ENCODE measurements at regions not wholly inside any gene's neighbourhood (a gene's known extent, or its start where the extent isn't known, plus 50 kb on each side); places are given as distances from the start of the nearest gene placed in this dataset.

GRCh38 chrX:40953369-40953768 lies 131.9 kb upstream of the USP9X start:
- no peak overlapping the region for H3K27ac Mint-ChIP-seq
- H3K27me3 Mint-ChIP-seq (ENCODE audit: low read depth): no peaks in the 10 kb centered on the region
- H3K4me1 Mint-ChIP-seq: no peaks in the 10 kb centered on the region
- H3K36me3 Mint-ChIP-seq: peaks cover 2% of the 10 kb centered on the region
- TF ChIP-seq CTCF (IDR thresholded peaks at IDR 0.05; ENCODE audit: unreplicated experiment): no peak
- peaks cover 31% of the 10 kb centered on the region for H3K9me3 Mint-ChIP-seq
- DNase-seq (ENCODE audit: low spot score in 2 of 2, unreplicated experiment in 2 of 2): no peak
- no peak overlapping the region for H3K4me3 Mint-ChIP-seq

DNA sequence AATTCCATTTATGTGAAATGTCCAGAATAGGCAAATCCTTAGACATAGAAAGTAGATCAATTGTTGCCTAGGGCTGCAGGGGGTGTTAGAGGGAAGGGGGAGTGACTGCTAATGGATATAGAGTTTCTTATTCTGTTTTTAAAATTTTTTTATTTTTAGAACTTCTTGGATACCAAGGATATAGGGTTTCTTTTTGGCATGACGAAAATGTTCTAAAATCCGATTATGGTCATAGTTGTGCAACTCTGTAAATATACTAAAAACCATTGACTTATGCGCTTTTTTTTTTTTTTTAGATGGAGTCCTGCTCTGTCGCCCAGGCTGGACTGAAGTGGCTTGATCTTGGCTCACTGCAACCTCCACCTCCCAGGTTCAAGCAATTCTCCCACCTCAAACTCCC lies 125.2 kb upstream of the USP9X start:
- H3K27me3 Mint-ChIP-seq (ENCODE audit: low read depth): no peaks in the 10 kb centered on the region
- DNase-seq (ENCODE audit: low spot score in 2 of 2, unreplicated experiment in 2 of 2): no peak
- H3K27ac Mint-ChIP-seq: no peak overlapping the region
- peaks cover 3% of the 10 kb centered on the region for H3K4me1 Mint-ChIP-seq
- H3K36me3 Mint-ChIP-seq: no peaks in the 10 kb centered on the region
- no peak for TF ChIP-seq CTCF (IDR thresholded peaks at IDR 0.05; ENCODE audit: unreplicated experiment)
- no peak overlapping the region for H3K4me3 Mint-ChIP-seq
- peaks cover 40% of the 10 kb centered on the region for H3K9me3 Mint-ChIP-seq

- TF ChIP-seq CTCF (IDR thresholded peaks at IDR 0.05; ENCODE audit: unreplicated experiment): no peak
- H3K27ac Mint-ChIP-seq: no peak overlapping the region
- H3K36me3 Mint-ChIP-seq: no peaks in the 10 kb centered on the region
- H3K4me1 Mint-ChIP-seq: peaks cover 3% of the 10 kb centered on the region
- H3K4me3 Mint-ChIP-seq: no peak overlapping the region
- H3K27me3 Mint-ChIP-seq (ENCODE audit: low read depth): no peaks in the 10 kb centered on the region
- DNase-seq (ENCODE audit: low spot score in 2 of 2, unreplicated experiment in 2 of 2): no peak
- H3K9me3 Mint-ChIP-seq: peaks cover 42% of the 10 kb centered on the region
These were observed 122.3 kb upstream of the USP9X start for GRCh38 chrX:40962793-40963407.

- peaks cover 50% of the 10 kb centered on the region for H3K9me3 Mint-ChIP-seq
- peaks cover 3% of the 10 kb centered on the region for H3K4me1 Mint-ChIP-seq
- no peaks in the 10 kb centered on the region for H3K27me3 Mint-ChIP-seq (ENCODE audit: low read depth)
- no peak for DNase-seq (ENCODE audit: low spot score in 2 of 2, unreplicated experiment in 2 of 2)
- H3K4me3 Mint-ChIP-seq: no peak overlapping the region
- TF ChIP-seq CTCF (IDR thresholded peaks at IDR 0.05; ENCODE audit: unreplicated experiment): no peak
- H3K36me3 Mint-ChIP-seq: peaks cover 2% of the 10 kb centered on the region
- H3K27ac Mint-ChIP-seq: no peak overlapping the region
These were observed 121.2 kb upstream of the USP9X start for GRCh38 chrX:40964008-40964407.

DNA sequence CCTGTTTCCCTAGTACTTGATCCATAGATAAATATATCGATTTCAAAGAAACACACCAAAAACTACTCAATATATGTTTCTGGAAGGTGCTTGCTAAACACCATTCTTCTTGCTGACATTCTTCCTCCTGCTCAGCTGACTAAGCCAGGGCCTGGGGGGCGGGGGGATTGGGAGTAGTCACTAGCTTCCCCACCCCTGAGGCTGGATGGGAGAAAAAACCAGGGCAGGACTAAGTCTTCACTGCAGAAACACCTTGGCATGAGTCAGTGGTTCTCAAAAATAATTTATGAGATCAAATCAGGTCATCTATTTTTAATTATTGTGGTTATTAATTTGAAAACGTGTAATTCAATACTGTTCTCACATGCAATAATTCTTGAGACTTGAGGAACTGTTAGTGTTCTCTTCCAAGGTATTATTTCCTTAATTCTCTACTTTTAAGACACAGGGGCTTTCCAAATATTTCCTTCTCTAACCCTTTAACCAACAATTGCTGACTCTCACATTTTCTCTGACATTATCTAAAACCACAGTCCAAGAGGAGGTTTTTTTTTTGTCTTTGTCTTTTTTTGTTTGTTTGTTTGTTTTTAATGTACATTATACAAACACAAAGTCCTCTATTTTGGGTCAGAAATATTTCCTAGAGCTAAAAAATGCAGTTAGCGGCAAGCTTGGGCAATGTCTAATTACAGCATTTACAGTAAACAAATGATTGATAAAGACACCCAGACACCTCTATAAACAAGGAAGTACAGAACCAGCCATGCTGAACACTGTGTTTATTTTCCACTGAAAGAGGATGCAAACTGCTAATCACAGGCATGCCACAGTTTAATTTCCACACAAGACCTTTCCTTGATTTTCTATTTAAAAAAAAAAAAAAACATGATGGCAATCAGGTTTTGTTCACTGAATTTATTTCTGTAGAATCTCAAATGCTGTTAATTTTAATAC lies 120.3 kb upstream of the USP9X start:
- Mint-ChIP-seq H3K4me3 (no peak overlapping the region), H3K9me3 (peaks cover 50% of the 10 kb centered on the region), H3K27ac (no peak overlapping the region), H3K27me3 (ENCODE audit: low read depth) (no peaks in the 10 kb centered on the region), H3K36me3 (peaks cover 3% of the 10 kb centered on the region), H3K4me1 (peaks cover 3% of the 10 kb centered on the region)
- DNase-seq (ENCODE audit: low spot score in 2 of 2, unreplicated experiment in 2 of 2): no peak
- no peak for TF ChIP-seq CTCF (IDR thresholded peaks at IDR 0.05; ENCODE audit: unreplicated experiment)

Data from mesothelial cell of epicardium (in vitro differentiated cells).